ENCODE measurements at regions not wholly inside any gene's neighbourhood (a gene's known extent, or its start where the extent isn't known, plus 50 kb on each side); places are given as distances from the start of the nearest gene placed in this dataset.

- no peak for TF ChIP-seq EP300 (IDR thresholded peaks at IDR 0.05; ENCODE audit: borderline replicate concordance)
- no peak for TF ChIP-seq NFIC (IDR thresholded peaks at IDR 0.05)
- no peak for TF ChIP-seq EGR1 (IDR thresholded peaks at IDR 0.05)
- TF ChIP-seq YY1 (IDR thresholded peaks at IDR 0.05; ENCODE audit: low read depth) = no peak
- no peak for TF ChIP-seq MAX (IDR thresholded peaks at IDR 0.05)
- no peak for TF ChIP-seq REST (IDR thresholded peaks at IDR 0.05; ENCODE audit: low read depth)
- no peak for TF ChIP-seq TEAD4 (IDR thresholded peaks at IDR 0.05)
- TF ChIP-seq ZBTB7A (IDR thresholded peaks at IDR 0.05; ENCODE audit: low read depth) = no peak
- no peak for TF ChIP-seq TAF1 (IDR thresholded peaks at IDR 0.05; ENCODE audit: low read depth)
- TF ChIP-seq CREB1 (IDR thresholded peaks at IDR 0.05; ENCODE audit: low read depth) = no peak
These were observed 460.7 kb downstream of the CBLN4 start for GRCh38 chr20:55544638-55545037.
